ENCODE measurements at regions not wholly inside any gene's neighbourhood (a gene's known extent, or its start where the extent isn't known, plus 50 kb on each side); places are given as distances from the start of the nearest gene placed in this dataset.

DNA sequence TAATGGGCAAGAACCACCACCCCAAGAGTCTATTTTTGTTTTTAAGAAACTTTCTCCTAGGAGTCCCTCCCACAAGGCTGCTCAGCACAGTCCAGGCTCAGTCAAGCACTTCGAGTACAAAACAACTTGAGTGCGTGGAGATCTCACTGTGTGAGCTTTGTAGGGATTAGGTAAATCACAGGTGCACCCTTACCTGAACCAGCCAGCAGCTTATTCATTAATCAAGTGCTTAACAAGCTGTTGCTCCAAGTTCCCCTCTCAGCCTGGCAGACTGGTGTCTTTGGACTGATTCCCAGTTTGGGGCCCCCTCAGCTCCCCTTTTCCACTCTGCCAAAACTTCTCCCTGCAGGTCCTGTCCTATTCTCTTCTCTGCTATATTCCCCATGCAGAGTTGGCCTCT lies 133.1 kb downstream of the LY86 start (continued):
- TF ChIP-seq, protein P1, sequence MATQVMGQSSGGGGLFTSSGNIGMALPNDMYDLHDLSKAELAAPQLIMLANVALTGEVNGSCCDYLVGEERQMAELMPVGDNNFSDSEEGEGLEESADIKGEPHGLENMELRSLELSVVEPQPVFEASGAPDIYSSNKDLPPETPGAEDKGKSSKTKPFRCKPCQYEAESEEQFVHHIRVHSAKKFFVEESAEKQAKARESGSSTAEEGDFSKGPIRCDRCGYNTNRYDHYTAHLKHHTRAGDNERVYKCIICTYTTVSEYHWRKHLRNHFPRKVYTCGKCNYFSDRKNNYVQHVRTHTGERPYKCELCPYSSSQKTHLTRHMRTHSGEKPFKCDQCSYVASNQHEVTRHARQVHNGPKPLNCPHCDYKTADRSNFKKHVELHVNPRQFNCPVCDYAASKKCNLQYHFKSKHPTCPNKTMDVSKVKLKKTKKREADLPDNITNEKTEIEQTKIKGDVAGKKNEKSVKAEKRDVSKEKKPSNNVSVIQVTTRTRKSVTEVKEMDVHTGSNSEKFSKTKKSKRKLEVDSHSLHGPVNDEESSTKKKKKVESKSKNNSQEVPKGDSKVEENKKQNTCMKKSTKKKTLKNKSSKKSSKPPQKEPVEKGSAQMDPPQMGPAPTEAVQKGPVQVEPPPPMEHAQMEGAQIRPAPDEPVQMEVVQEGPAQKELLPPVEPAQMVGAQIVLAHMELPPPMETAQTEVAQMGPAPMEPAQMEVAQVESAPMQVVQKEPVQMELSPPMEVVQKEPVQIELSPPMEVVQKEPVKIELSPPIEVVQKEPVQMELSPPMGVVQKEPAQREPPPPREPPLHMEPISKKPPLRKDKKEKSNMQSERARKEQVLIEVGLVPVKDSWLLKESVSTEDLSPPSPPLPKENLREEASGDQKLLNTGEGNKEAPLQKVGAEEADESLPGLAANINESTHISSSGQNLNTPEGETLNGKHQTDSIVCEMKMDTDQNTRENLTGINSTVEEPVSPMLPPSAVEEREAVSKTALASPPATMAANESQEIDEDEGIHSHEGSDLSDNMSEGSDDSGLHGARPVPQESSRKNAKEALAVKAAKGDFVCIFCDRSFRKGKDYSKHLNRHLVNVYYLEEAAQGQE (IDR thresholded peaks at IDR 0.05; ENCODE audit: low read depth, low read length), result no peak
- TF ChIP-seq MXI1 (IDR thresholded peaks at IDR 0.05; ENCODE audit: low read depth, low read length) (no peak), RFX5 (IDR thresholded peaks at IDR 0.05; ENCODE audit: low read length) (no peak), TAF1 (IDR thresholded peaks at IDR 0.05; ENCODE audit: borderline replicate concordance, low read depth, low read length) (no peak), JUND (IDR thresholded peaks at IDR 0.05) (no peak), FOXJ3 (CRISPR knock-in tag; IDR thresholded peaks at IDR 0.05) (no peak), MEF2A (IDR thresholded peaks at IDR 0.05; ENCODE audit: borderline replicate concordance, low read depth) (no peak), NRF1 (IDR thresholded peaks at IDR 0.05; ENCODE audit: low read depth, low read length) (no peak), CHD2 (IDR thresholded peaks at IDR 0.05; ENCODE audit: low read length, partially characterized antibody) (no peak), GATA2 (CRISPR knock-in tag; IDR thresholded peaks at IDR 0.05) (no peak)
- TF ChIP-seq, protein P2, sequence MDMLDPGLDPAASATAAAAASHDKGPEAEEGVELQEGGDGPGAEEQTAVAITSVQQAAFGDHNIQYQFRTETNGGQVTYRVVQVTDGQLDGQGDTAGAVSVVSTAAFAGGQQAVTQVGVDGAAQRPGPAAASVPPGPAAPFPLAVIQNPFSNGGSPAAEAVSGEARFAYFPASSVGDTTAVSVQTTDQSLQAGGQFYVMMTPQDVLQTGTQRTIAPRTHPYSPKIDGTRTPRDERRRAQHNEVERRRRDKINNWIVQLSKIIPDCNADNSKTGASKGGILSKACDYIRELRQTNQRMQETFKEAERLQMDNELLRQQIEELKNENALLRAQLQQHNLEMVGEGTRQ (IDR thresholded peaks at IDR 0.05; ENCODE audit: borderline replicate concordance, low read depth, low read length), result no peak
- TF ChIP-seq, protein P3, sequence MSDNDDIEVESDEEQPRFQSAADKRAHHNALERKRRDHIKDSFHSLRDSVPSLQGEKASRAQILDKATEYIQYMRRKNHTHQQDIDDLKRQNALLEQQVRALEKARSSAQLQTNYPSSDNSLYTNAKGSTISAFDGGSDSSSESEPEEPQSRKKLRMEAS (IDR thresholded peaks at IDR 0.05; ENCODE audit: low read depth), result no peak

DNA sequence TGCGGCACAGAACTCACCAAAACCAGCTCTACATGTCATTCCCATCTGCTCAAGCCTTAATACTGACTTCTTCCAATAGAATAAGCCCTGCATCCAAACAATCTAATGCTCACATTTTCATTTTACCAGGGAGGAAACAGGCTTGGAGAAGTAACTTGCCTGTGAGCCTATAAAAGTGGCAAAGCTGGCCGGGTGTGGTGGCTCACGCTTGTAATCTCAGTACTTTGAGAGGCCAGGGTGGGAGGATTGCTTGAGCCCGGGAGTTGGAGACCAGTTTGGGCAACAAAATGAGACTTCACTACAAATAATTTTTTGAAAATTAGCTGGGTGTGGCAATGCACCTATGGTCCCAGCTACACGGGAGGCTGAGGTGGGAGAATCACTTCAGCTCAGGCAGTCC lies 133.7 kb downstream of the LY86 start:
- no peaks in the 10 kb centered on the region for H3K9me3 ChIP-seq
- TF ChIP-seq ELF1 (IDR thresholded peaks at IDR 0.05) (no peak), SMC3 (IDR thresholded peaks at IDR 0.05; ENCODE audit: low read depth, low read length) (no peak), RXRA (IDR thresholded peaks at IDR 0.05; ENCODE audit: borderline replicate concordance, low read depth) (no peak), MXI1 (IDR thresholded peaks at IDR 0.05; ENCODE audit: low read depth, low read length) (no peak), FOXJ3 (CRISPR knock-in tag; IDR thresholded peaks at IDR 0.05) (no peak), FOXM1 (IDR thresholded peaks at IDR 0.05; ENCODE audit: low read depth) (no peak), RAD21 (IDR thresholded peaks at IDR 0.05; ENCODE audit: low read length) (no peak)
- ChIA-PET POLR2A (no interaction called here), CTCF (interaction anchor here (1.2 kb wide), 1 partner anchor 516 kb away, joined by 4 read pairs; no protein-coding TSS in a partner anchor)
- no peak overlapping the region for H3K27ac ChIP-seq (ENCODE audit: low read depth in 2 of 2, low read length in 1 of 2)
- peaks cover 2 to 4% of the 10 kb centered on the region in 2 experiments; a peak in 2 of 4 replicates for H3K4me1 ChIP-seq (ENCODE audit: control insufficient read depth in 1 of 2, insufficient read depth in 2 of 2, low read depth in 1 of 2, low read length in 1 of 2)
- H3K9ac ChIP-seq, result no peak overlapping the region
- H3F3A ChIP-seq (replicated peaks; ENCODE audit: insufficient read depth), result no peaks in the 10 kb centered on the region
- no peaks in the 10 kb centered on the region for H3K27me3 ChIP-seq (ENCODE audit: insufficient read depth)
- no peaks in the 10 kb centered on the region for H3K79me2 ChIP-seq (ENCODE audit: insufficient read depth)
- no peaks in the 10 kb centered on the region for H3K36me3 ChIP-seq (replicated peaks in 1 of 2; ENCODE audit: control insufficient read depth in 1 of 2, insufficient read depth in 2 of 2, low read length in 1 of 2)
- H3K4me3 ChIP-seq (ENCODE audit: low read depth in 2 of 2, low read length in 1 of 2), result no peak overlapping the region
- WGBS (ENCODE audit: low lambda C conversion rate), result 30% methylated on average over 5 of the region's 5 CpGs
- DNase-seq, result no peak
- H2AFZ ChIP-seq (ENCODE audit: low read depth), result no peak overlapping the region
- no peaks in the 10 kb centered on the region for H3K9me2 ChIP-seq
- H3K4me2 ChIP-seq, result no peak overlapping the region
- no peaks in the 10 kb centered on the region for H4K20me1 ChIP-seq (ENCODE audit: insufficient read depth)

All from SK-N-SH (cell line).